ENCODE measurements at regions not wholly inside any gene's neighbourhood (a gene's known extent, or its start where the extent isn't known, plus 50 kb on each side); places are given as distances from the start of the nearest gene placed in this dataset.

GRCh38 chr18:27558388-27559155 lies 373.5 kb upstream of the CHST9 start:
- no peak for TF ChIP-seq CTCF (IDR thresholded peaks at IDR 0.05; ENCODE audit: low read depth, low read length, missing control alignments)
- Histone ChIP-seq H3K27ac (no peak overlapping the region), H3K27me3 (replicated peaks) (no peaks in the 10 kb centered on the region), H3K4me3 (ENCODE audit: low read depth, low read length) (no peak overlapping the region), H3K36me3 (replicated peaks) (no peaks in the 10 kb centered on the region)
- in situ Hi-C loops (cut with HindIII; ENCODE audit: low pct_ligation_motif_present, low sequenced_read_pairs): no loop called here
- no peak for DNase-seq

- H3K27ac ChIP-seq: no peak overlapping the region
- no peak for TF ChIP-seq CTCF (IDR thresholded peaks at IDR 0.05; ENCODE audit: low read depth, low read length, missing control alignments)
- DNase-seq: no peak
- H3K27me3 ChIP-seq (replicated peaks): no peaks in the 10 kb centered on the region
- in situ Hi-C loops (cut with HindIII; ENCODE audit: low pct_ligation_motif_present, low sequenced_read_pairs): no loop called here
- H3K36me3 ChIP-seq (replicated peaks): no peaks in the 10 kb centered on the region
- no peak overlapping the region for H3K4me3 ChIP-seq (ENCODE audit: low read depth, low read length)
Measured at GRCh38 chr18:27556741-27557140, 371.6 kb upstream of the CHST9 start.

- Histone ChIP-seq H3K4me3 (ENCODE audit: low read depth, low read length) (no peak overlapping the region), H3K27me3 (replicated peaks) (no peaks in the 10 kb centered on the region), H3K27ac (no peak overlapping the region), H3K36me3 (replicated peaks) (no peaks in the 10 kb centered on the region)
- DNase-seq: no peak
- TF ChIP-seq CTCF (IDR thresholded peaks at IDR 0.05; ENCODE audit: low read depth, low read length, missing control alignments): no peak
- in situ Hi-C loops (cut with HindIII; ENCODE audit: low pct_ligation_motif_present, low sequenced_read_pairs): no loop called here
Measured at GRCh38 chr18:27549335-27550039, 364.4 kb upstream of the CHST9 start.

GRCh38 chr18:27546991-27547390 lies 361.9 kb upstream of the CHST9 start:
- TF ChIP-seq CTCF (IDR thresholded peaks at IDR 0.05; ENCODE audit: low read depth, low read length, missing control alignments): no peak
- no peak overlapping the region for H3K4me3 ChIP-seq (ENCODE audit: low read depth, low read length)
- no peak for DNase-seq
- in situ Hi-C loops (cut with HindIII; ENCODE audit: low pct_ligation_motif_present, low sequenced_read_pairs): no loop called here
- no peaks in the 10 kb centered on the region for H3K36me3 ChIP-seq (replicated peaks)
- H3K27me3 ChIP-seq (replicated peaks): no peaks in the 10 kb centered on the region
- no peak overlapping the region for H3K27ac ChIP-seq

GRCh38 chr18:27544206-27544605 lies 359.1 kb upstream of the CHST9 start:
- H3K27me3 ChIP-seq (replicated peaks): no peaks in the 10 kb centered on the region
- in situ Hi-C loops (cut with HindIII; ENCODE audit: low pct_ligation_motif_present, low sequenced_read_pairs): no loop called here
- no peaks in the 10 kb centered on the region for H3K36me3 ChIP-seq (replicated peaks)
- no peak for DNase-seq
- TF ChIP-seq CTCF (IDR thresholded peaks at IDR 0.05; ENCODE audit: low read depth, low read length, missing control alignments): no peak
- H3K4me3 ChIP-seq (ENCODE audit: low read depth, low read length): no peak overlapping the region
- H3K27ac ChIP-seq: no peak overlapping the region

Measured in brain microvascular endothelial cell (primary cell).